Body of pancreas (tissue), 4 donors: ENCODE measurements at regions not wholly inside any gene's neighbourhood (a gene's known extent, or its start where the extent isn't known, plus 50 kb on each side); places are given as distances from the start of the nearest gene placed in this dataset.

ENCODE experiments used
- ATAC-seq: fragments of 150-250 bp; one replicate; pipeline ENCODE4 v1.9.1; 2016
- DNase-seq, 4 donors: peaks; one replicate each; pipeline ENCODE4 v3.0.0-alpha.2; 2019
- H3K27ac ChIP-seq, 4 donors: fragments of 200-600 bp; sonication (generic); 1 replicate in 3 of 4; 2 replicates in 1 of 4; pipeline versions ENCODE4 v1.5.1 to v1.6.1; 2016 to 2019; ENCODE audit warnings: mild to moderate bottlenecking in 1 of 4, mixed read lengths in 1 of 4, moderate library complexity in 1 of 4
- H3K27me3 ChIP-seq, 2 donors: fragments of 200-600 bp; sonication (generic); one replicate each; pipeline ENCODE4 v1.6.0; 2016; ENCODE audit warnings: mild to moderate bottlenecking in 1 of 2
- H3K36me3 ChIP-seq, 2 donors: fragments of 200-600 bp; sonication (generic); replicated peaks in 1 of 2; 2 replicates each; pipeline ENCODE4 v1.5.1; 2016; ENCODE audit warnings: low read depth in 2 of 2; ENCODE audit not compliant: insufficient read depth in 1 of 2
- H3K4me1 ChIP-seq: fragments of 200-600 bp; sonication (generic); one replicate; pipeline ENCODE4 v1.6.0; 2016
- H3K4me3 ChIP-seq, 2 donors: fragments of 200-600 bp; sonication (generic); 1 replicate in 1 of 2; 2 replicates in 1 of 2; pipeline ENCODE4 v1.5.1; 2016 to 2019
- H3K9me3 ChIP-seq, 3 donors: fragments of 200-600 bp; sonication (generic); 1 replicate in 2 of 3; 2 replicates in 1 of 3; pipeline ENCODE4 v1.5.1; 2016
- CTCF ChIP-seq, 7 experiments: fragments of 450-650 bp in 4 of 7; fragments of 200-600 bp in 3 of 7; sonication (generic) in 3 of 7; IDR thresholded peaks; one replicate each; pipeline ENCODE4 v1.5.1; 2016 to 2019; ENCODE audit warnings: antibody characterized with exemption in 7 of 7
- POLR2A ChIP-seq, 3 donors: fragments of 450-650 bp; IDR thresholded peaks; one replicate each; pipeline ENCODE4 v1.6.1; 2016; ENCODE audit warnings: antibody characterized with exemption in 3 of 3, mild to moderate bottlenecking in 2 of 3
- whole genome bisulfite sequencing, 2 donors: methylation state at CpG; one replicate each; pipeline ENCODE4 v1.1.5; 2017; 5-methylcytosine and 5-hydroxymethylcytosine counted together
- intact Hi-C: fragments of 100-400 bp; cut with DNase I; formaldehyde crosslinking; loops from one replicate; pipeline ENCODE4 v1.15.1; 2023

GRCh38 chr13:44207476-44207875, 166.1 kb upstream of the SERP2 start:
- DNase-seq (no peak), ATAC-seq (no peak)
- no peaks in the 10 kb centered on the region for H3K9me3 ChIP-seq
- no peaks in the 10 kb centered on the region for H3K27me3 ChIP-seq
- H3K27ac ChIP-seq, result no peak overlapping the region
- H3K4me3 ChIP-seq, result no peak overlapping the region
- TF ChIP-seq POLR2A (IDR thresholded peaks at IDR 0.05) (no peak), CTCF (IDR thresholded peaks at IDR 0.05) (no peak)
- WGBS, 2 donors, result 100% methylated on average over 2 of the region's 2 CpGs
- H3K36me3 ChIP-seq, result no peaks in the 10 kb centered on the region
- H3K4me1 ChIP-seq, result no peaks in the 10 kb centered on the region
- intact Hi-C loops, result no loop called here

- DNase-seq (no peak), ATAC-seq (no peak)
- TF ChIP-seq CTCF (IDR thresholded peaks at IDR 0.05) (no peak), POLR2A (IDR thresholded peaks at IDR 0.05) (no peak)
- no peak overlapping the region for H3K4me3 ChIP-seq
- H3K4me1 ChIP-seq, result no peaks in the 10 kb centered on the region
- intact Hi-C loops, result no loop called here
- H3K9me3 ChIP-seq, result no peaks in the 10 kb centered on the region
- no peak overlapping the region for H3K27ac ChIP-seq
- no peaks in the 10 kb centered on the region for H3K27me3 ChIP-seq
- 60 to 71% methylated on average over 2 of the region's 2 CpGs for WGBS, 2 donors
- H3K36me3 ChIP-seq, result no peaks in the 10 kb centered on the region
These were observed 163.1 kb upstream of the SERP2 start for GRCh38 chr13:44210525-44210924.

- TF ChIP-seq POLR2A (IDR thresholded peaks at IDR 0.05), result no peak
- TF ChIP-seq CTCF (IDR thresholded peaks at IDR 0.05), result no peak
- Histone ChIP-seq H3K27ac (no peak overlapping the region), H3K36me3 (no peaks in the 10 kb centered on the region), H3K9me3 (no peaks in the 10 kb centered on the region), H3K4me1 (no peaks in the 10 kb centered on the region), H3K4me3 (no peak overlapping the region), H3K27me3 (no peaks in the 10 kb centered on the region)
- 67 to 78% methylated on average over 4 of the region's 4 CpGs for WGBS, 2 donors
- intact Hi-C loops, result no loop called here
- ATAC-seq, result no peak
- no peak for DNase-seq
These were observed 162.3 kb upstream of the SERP2 start for GRCh38 chr13:44211286-44211685.

- intact Hi-C loops, result no loop called here
- ATAC-seq (no peak), DNase-seq (no peak)
- no peaks in the 10 kb centered on the region for H3K4me1 ChIP-seq
- H3K27me3 ChIP-seq, result no peaks in the 10 kb centered on the region
- TF ChIP-seq CTCF (IDR thresholded peaks at IDR 0.05), result no peak
- TF ChIP-seq POLR2A (IDR thresholded peaks at IDR 0.05), result no peak
- H3K36me3 ChIP-seq, result no peaks in the 10 kb centered on the region
- whole genome bisulfite sequencing, 2 donors, result 82 to 83% methylated on average over 14 of the region's 14 CpGs
- no peaks in the 10 kb centered on the region for H3K9me3 ChIP-seq
- H3K4me3 ChIP-seq, result no peak overlapping the region
- H3K27ac ChIP-seq, result no peak overlapping the region
These were observed 161.8 kb upstream of the SERP2 start for GRCh38 chr13:44211704-44212346.
